Neural cell (in vitro differentiated cells): ENCODE measurements at regions not wholly inside any gene's neighbourhood (a gene's known extent, or its start where the extent isn't known, plus 50 kb on each side); places are given as distances from the start of the nearest gene placed in this dataset.

Experiments
- CTCF ChIP-seq: fragments of 450-650 bp; IDR thresholded peaks from 2 replicates; pipeline ENCODE4 v1.5.1; 2014; ENCODE audit warnings: antibody characterized with exemption, mild to moderate bottlenecking, moderate library complexity; ENCODE audit not compliant: poor library complexity, severe bottlenecking
- POLR2AphosphoS5 ChIP-seq: IDR thresholded peaks from 2 replicates; pipeline ENCODE4 v1.6.1; 2012
- TAF1 ChIP-seq: IDR thresholded peaks from 2 replicates; pipeline ENCODE4 v1.6.1; 2012; ENCODE audit warnings: low read depth
- TF ChIP-seq, protein P1 (sequence below): IDR thresholded peaks from 2 replicates; pipeline ENCODE4 v1.6.1; 2012; ENCODE audit warnings: borderline replicate concordance

DNA sequence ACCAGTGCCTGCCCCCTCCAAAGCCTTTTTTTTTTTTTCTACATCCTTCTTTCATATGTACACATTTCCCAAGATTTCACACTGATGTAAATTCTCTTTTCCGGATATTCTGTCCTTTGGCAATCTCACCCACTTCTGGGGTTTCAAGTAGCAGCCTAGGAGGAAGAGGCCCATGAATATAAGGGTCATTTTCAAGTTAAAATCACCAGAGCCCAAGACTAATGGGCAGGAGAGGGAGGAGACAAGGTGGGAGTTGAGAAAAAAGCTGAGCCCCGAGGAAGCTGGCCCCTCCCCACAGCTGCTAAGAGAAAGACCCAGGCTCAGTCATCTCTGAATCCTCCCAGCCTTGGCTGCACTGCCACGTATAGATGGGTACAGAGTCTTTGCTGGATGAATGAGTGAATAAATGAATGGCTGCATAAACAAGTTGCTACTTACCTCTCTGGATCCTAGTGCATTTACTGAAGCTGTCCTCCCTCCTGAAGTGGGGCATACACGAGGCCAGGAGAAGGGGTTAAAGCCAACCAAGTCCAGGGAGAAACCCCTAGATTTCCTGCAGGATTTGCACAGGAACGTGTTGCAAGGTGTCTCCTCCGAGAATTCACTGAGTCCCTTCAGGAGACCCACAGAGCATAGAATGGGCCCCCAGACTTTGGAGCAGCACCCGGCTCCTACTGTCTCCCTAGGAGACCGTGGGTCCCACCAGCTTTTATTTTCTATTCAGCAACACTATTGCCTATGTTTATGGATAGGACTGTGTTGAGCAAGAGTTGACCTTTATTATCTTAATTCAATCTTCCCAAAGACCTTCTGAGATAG lies 100.8 kb upstream of the LIPC start:
- TF ChIP-seq TAF1 (no peak), POLR2AphosphoS5 (no peak), CTCF (no peak)
- TF ChIP-seq, protein P1, sequence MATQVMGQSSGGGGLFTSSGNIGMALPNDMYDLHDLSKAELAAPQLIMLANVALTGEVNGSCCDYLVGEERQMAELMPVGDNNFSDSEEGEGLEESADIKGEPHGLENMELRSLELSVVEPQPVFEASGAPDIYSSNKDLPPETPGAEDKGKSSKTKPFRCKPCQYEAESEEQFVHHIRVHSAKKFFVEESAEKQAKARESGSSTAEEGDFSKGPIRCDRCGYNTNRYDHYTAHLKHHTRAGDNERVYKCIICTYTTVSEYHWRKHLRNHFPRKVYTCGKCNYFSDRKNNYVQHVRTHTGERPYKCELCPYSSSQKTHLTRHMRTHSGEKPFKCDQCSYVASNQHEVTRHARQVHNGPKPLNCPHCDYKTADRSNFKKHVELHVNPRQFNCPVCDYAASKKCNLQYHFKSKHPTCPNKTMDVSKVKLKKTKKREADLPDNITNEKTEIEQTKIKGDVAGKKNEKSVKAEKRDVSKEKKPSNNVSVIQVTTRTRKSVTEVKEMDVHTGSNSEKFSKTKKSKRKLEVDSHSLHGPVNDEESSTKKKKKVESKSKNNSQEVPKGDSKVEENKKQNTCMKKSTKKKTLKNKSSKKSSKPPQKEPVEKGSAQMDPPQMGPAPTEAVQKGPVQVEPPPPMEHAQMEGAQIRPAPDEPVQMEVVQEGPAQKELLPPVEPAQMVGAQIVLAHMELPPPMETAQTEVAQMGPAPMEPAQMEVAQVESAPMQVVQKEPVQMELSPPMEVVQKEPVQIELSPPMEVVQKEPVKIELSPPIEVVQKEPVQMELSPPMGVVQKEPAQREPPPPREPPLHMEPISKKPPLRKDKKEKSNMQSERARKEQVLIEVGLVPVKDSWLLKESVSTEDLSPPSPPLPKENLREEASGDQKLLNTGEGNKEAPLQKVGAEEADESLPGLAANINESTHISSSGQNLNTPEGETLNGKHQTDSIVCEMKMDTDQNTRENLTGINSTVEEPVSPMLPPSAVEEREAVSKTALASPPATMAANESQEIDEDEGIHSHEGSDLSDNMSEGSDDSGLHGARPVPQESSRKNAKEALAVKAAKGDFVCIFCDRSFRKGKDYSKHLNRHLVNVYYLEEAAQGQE = no peak
